GM19035 (cell line): ENCODE measurements at regions not wholly inside any gene's neighbourhood (a gene's known extent, or its start where the extent isn't known, plus 50 kb on each side); places are given as distances from the start of the nearest gene placed in this dataset.
"Not testable (repeated sequence)": the region's sequence is repeated elsewhere in the genome, so short reads cannot be mapped to it uniquely, and the experiment has no call there.

Experiments used
- ATAC-seq: cut with Tn5 transposase; IDR thresholded peaks from one replicate; pipeline ENCODE4 v1.9.1; 2021; ENCODE audit not compliant: unreplicated experiment

DNA sequence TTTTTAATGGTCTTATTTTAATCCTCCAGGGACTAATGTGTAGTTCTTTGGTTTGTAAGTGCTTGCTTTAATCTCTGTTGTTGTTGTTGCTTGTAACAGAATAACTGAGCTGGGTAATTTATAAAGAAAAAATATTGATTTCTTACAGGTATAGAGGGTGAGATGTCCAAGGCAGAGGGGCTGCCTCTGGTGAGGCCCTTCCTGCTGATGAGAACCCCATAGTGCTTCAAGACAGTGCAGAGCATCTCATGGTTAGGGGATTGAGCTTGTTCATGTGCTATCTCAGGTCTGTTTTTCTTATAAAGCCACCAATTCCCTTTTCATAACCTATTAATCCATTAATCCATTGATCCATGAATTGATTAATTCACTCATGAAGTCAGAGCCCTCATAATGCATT lies 516.3 kb upstream of the KCND2 start:
- ATAC-seq = no peak

GRCh38 chr7:119758254-119758653 lies 514.7 kb upstream of the KCND2 start:
- no peak for ATAC-seq

- ATAC-seq = no peak
Observed at GRCh38 chr7:119761776-119762175, 511.2 kb upstream of the KCND2 start.

DNA sequence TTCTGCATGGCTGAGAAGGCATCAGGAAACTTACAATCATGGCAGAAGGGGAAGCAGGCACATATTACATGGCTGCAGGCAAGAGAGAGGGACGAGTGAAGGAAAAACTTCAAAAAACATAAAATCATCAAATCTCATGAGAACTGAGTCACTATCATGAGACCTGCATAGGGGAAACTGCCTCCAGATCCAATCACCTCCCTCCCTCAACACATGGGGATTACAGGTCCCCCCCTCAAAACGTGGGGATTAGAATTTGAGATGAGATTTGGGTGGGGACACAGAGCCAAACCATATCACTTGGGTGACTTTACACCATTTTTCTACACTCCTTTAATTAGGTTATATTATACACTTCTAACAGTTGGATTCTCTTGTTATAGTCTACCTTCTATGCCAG lies 490.7 kb upstream of the KCND2 start:
- no peak for ATAC-seq

- no peak for ATAC-seq
Observed at GRCh38 chr7:119783799-119784198, 489.2 kb upstream of the KCND2 start.

DNA sequence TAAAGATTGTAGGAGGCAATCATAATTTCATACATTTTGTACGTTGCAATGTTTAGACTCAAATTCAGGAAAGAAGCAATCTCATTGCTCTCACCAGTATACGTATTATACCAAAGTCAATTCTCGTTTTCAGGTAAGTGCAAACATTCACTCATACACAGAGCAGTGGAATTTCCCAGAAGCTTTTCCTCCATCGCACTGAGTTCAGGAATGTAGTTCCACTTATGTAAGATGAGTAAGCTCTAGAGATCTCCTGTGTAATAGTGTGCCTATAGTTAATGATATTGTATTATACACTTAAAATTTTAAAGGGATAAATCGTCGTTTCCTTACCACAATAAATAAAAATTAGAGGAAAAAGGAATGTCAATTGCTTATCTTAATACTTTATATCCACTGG lies 470.8 kb upstream of the KCND2 start:
- ATAC-seq = no peak

DNA sequence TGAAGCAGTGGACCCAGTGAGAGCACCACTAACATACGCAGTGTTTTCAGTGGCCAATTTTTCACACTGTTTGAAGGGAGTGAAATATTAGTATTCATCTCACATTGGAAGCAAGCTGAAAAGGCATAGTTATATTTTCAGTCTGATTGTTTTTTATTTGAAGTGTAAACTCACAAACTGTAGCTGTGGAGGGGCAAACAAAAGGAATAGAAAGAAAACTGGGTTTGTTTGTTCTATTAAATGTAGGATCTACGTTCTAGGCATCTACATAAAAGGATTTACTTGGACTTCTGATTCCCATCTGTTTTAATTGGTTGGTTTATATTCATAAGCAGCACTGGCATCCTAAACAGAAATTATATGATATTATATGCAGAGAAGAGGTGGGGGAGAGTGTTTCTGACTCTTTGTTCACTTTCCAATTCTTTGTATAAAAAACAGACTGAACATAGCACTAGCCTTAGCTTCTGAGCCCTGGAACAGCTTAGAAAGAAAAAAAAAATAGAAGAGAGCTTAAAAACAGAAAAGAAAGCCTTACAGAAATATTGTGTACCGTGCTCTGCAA lies 447.8 kb upstream of the KCND2 start:
- ATAC-seq = no peak

GRCh38 chr7:119826547-119826946 lies 446.4 kb upstream of the KCND2 start:
- ATAC-seq = no peak

GRCh38 chr7:119838444-119838843 lies 434.5 kb upstream of the KCND2 start:
- ATAC-seq = no peak

GRCh38 chr7:119842337-119842736 lies 430.6 kb upstream of the KCND2 start:
- no peak for ATAC-seq

- ATAC-seq = no peak
Observed at GRCh38 chr7:119842786-119843185, 430.2 kb upstream of the KCND2 start.

GRCh38 chr7:119861385-119861784 lies 411.6 kb upstream of the KCND2 start:
- ATAC-seq = no peak

DNA sequence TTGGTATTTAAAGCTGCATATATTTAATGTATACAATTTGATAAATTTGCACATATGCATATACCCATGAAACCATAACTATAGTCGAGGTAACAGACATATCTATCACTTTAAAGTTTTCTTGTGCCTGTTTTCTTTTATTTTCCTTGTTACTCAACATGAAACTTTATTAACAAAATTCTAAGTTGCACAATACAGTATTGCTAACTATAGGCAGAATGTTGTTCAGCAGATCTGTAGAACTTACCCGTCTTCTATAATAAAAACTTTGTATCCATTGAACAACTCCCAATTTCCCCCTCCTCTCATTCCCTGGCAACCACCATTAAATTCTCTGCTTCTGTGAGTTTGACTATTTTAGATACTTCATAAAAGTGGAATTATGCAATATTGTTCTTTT lies 404.6 kb upstream of the KCND2 start:
- ATAC-seq = no peak

DNA sequence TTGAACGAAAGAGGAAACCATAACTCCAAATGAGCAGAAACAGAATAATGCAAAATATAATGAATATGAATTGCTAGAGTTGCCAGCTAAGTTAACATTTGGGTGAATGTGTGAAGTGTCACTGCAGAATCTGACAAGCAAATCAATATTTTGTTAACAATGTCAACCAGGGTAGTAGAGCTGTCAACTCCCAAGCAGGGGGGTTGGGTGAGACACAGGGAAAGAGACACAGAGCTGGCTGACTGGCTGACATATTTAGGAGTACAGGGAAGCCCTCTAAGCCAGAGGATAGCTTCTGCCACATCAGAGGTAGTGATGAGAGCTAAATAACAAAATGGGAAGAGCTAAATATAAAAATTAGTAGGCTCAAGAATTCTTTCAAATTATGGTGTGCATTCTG lies 393.1 kb upstream of the KCND2 start:
- no peak for ATAC-seq

GRCh38 chr7:119886007-119886406 lies 387.0 kb upstream of the KCND2 start:
- no peak for ATAC-seq

GRCh38 chr7:119886525-119886924 lies 386.4 kb upstream of the KCND2 start:
- not testable (repeated sequence) for ATAC-seq

DNA sequence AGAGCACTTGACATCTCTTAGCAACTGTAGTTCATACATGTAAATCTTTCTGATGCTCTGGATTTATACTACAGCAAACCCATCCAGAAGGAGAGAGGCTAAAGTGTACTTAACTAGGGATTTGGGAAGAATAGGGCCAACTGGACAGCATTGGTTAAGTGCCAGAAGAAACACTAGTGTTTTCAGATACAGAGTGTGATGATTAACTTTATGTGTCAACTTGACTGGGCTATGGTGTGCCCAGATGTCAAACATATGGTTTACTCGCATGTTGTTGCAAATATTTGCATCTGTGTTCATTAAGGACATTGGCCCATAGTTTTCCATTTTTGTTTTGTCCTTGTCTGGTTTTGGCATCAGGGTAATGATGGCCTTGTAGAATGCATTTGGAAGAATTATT lies 384.7 kb upstream of the KCND2 start:
- no peak for ATAC-seq

GRCh38 chr7:119890631-119891030 lies 382.3 kb upstream of the KCND2 start:
- no peak for ATAC-seq

GRCh38 chr7:119895320-119895719 lies 377.7 kb upstream of the KCND2 start:
- no peak for ATAC-seq

- no peak for ATAC-seq
Observed at GRCh38 chr7:119896386-119896785, 376.6 kb upstream of the KCND2 start.

DNA sequence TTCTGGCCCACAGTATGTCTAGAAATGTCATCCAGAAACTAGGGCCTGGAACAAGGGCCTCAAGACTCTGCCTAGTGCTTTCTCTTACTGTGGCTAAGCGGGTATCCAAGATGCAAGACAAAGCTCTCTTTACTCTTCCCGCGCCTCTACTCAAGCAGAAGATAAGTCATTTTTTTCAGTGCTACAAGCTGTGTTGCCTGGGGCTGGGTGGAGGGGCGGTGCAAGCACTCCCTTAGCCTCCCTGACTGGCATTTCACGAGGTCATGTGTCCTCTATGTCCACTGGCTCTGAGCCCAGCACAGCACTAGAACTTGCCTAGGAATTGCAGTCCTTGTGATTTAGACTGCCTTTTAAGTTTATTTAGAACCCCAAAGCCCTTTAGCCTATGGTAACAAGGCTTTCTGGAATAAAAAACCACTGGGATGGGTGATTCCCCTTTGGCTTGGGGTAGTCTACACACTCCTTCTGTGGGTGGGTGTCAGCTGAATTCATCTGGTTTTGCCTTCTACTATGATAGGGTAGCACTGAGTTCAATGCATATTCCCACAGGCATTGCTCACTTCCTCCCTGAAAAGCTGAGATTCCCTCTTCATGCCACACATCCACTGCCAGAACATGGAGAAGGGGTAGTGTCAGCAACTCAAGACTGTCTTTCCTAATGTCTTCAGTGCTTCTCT lies 371.8 kb upstream of the KCND2 start:
- no peak for ATAC-seq

DNA sequence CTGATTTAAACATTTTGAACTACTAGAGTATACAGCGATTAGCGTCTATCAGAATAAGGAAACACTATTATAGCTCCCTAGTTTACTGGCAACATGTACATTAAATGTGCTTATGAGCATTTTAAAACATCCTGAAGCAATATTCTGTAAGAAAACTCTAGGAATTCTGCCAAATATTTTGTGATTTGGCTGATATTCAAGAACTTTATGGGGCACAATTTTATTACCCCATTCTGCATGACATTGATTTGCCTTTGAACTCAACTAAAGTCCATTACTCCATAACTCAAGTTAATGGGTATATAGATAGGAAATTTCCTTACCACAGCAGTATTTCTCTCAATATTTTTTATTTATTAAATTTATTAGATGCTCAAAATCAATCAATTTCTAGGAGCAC lies 369.9 kb upstream of the KCND2 start:
- no peak for ATAC-seq

DNA sequence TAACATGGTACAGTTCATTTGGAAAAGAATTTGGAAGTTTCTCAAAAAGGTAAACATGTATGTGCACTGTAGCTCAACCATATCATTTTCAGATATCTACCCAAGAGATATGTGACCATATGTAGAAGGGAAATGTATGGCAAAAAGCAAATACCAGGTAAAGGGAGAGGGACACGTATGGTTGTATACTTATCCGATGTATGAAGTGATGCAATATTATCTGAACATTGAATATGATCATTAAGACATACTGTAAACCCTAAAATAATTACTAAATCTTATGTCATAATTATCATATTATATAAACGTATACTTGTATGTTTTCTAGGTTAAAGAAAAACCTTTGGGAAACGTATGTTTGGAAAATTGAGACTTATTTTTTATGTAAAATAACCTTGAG lies 367.5 kb upstream of the KCND2 start:
- ATAC-seq = no peak
